Esophagus squamous epithelium (tissue), 5 donors: ENCODE measurements at regions not wholly inside any gene's neighbourhood (a gene's known extent, or its start where the extent isn't known, plus 50 kb on each side); places are given as distances from the start of the nearest gene placed in this dataset.

Experiments
- DNase-seq: peaks from one replicate; lab custom pipeline; 2025; lab: John Stamatoyannopoulos, UW
- H3K27ac ChIP-seq, 4 donors: fragments of 200-600 bp; sonication (generic); one replicate each; pipeline ENCODE4 v1.5.1; 2016 to 2019; ENCODE audit warnings: mild to moderate bottlenecking in 1 of 4
- H3K27me3 ChIP-seq, 4 donors: fragments of 200-600 bp; sonication (generic); 1 replicate in 3 of 4; 2 replicates in 1 of 4; pipeline versions ENCODE4 v1.5.1 to v1.6.0; 2017 to 2021; ENCODE audit warnings: antibody characterized with exemption in 1 of 4
- H3K36me3 ChIP-seq, 3 donors: fragments of 200-600 bp; sonication (generic); one replicate each; pipeline ENCODE4 v1.5.1; 2016 to 2019
- H3K4me1 ChIP-seq, 3 donors: fragments of 200-600 bp; sonication (generic); one replicate each; pipeline ENCODE4 v1.5.1; 2017 to 2019
- H3K4me3 ChIP-seq, 4 donors: fragments of 200-600 bp; sonication (generic); 1 replicate in 3 of 4; 2 replicates in 1 of 4; pipeline ENCODE4 v1.5.1; 2016 to 2019; ENCODE audit warnings: mild to moderate bottlenecking in 2 of 4, moderate library complexity in 1 of 4
- H3K9me3 ChIP-seq, 3 donors: fragments of 200-600 bp; sonication (generic); one replicate each; pipeline ENCODE4 v1.5.1; 2016 to 2019
- CTCF ChIP-seq, 6 experiments: fragments of 450-650 bp in 4 of 6; fragments of 200-600 bp in 2 of 6; sonication (generic) in 2 of 6; IDR thresholded peaks; one replicate each; pipeline ENCODE4 v1.5.1; 2016 to 2019; ENCODE audit warnings: antibody characterized with exemption in 6 of 6, mild to moderate bottlenecking in 4 of 6, moderate library complexity in 4 of 6
- POLR2A ChIP-seq, 4 donors: fragments of 450-650 bp; IDR thresholded peaks; one replicate each; pipeline ENCODE4 v1.6.1; 2017; ENCODE audit warnings: antibody characterized with exemption in 4 of 4, mild to moderate bottlenecking in 4 of 4, moderate library complexity in 3 of 4
- WGBS, 2 donors: methylation state at CpG; one replicate each; pipeline ENCODE4 v1.1.5; 2018; 5-methylcytosine and 5-hydroxymethylcytosine counted together
- intact Hi-C: fragments of 100-400 bp; cut with DNase I; formaldehyde crosslinking; loops from one replicate; pipeline ENCODE4 v1.15.0; 2022
- donor health status: DM: yes; HTN: yes; CAD: no.

DNA sequence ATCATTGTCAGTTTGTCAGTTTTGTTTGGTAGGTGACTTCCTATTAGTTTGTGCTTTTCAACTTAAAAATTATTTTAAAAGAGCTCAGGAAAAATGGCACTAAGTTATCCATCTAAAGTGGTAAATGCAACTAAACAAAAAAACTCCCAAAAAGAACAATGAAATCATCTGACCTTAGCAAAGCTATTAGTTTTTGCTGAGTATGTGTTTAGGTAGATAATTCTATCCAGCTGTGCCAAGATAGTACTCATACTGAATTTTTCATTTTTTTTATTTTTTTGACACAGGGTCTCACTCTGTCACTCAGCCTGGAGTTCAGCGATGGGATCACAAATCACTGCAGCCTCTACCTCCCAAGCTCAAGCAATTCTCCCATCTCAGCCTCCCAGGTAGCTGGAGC is 645.3 kb downstream of the TBC1D4 start:
- no peak overlapping the region for H3K4me3 ChIP-seq
- no peaks in the 10 kb centered on the region for H3K36me3 ChIP-seq
- no peak for DNase-seq
- TF ChIP-seq POLR2A (IDR thresholded peaks at IDR 0.05) (no peak), CTCF (IDR thresholded peaks at IDR 0.05) (no peak)
- no peak overlapping the region for H3K27ac ChIP-seq
- intact Hi-C loops, result no loop called here
- no peaks in the 10 kb centered on the region for H3K9me3 ChIP-seq
- H3K4me1 ChIP-seq, result no peaks in the 10 kb centered on the region
- 78 to 87% methylated on average over 1 of the region's 1 CpG for WGBS, 2 donors
- H3K27me3 ChIP-seq, result no peaks in the 10 kb centered on the region

GRCh38 chr13:74835579-74835978 is 646.4 kb downstream of the TBC1D4 start:
- intact Hi-C loops, result no loop called here
- H3K27me3 ChIP-seq, result no peaks in the 10 kb centered on the region
- no peaks in the 10 kb centered on the region for H3K4me1 ChIP-seq
- no peak overlapping the region for H3K4me3 ChIP-seq
- no peak for DNase-seq
- WGBS, 2 donors, result 50 to 64% methylated on average over 1 of the region's 1 CpG
- H3K9me3 ChIP-seq, result no peaks in the 10 kb centered on the region
- no peak for TF ChIP-seq POLR2A (IDR thresholded peaks at IDR 0.05)
- no peaks in the 10 kb centered on the region for H3K36me3 ChIP-seq
- no peak overlapping the region for H3K27ac ChIP-seq

- H3K4me3 ChIP-seq, result no peak overlapping the region
- H3K27ac ChIP-seq, result no peak overlapping the region
- TF ChIP-seq POLR2A (IDR thresholded peaks at IDR 0.05) (no peak), CTCF (IDR thresholded peaks at IDR 0.05) (no peak)
- no peaks in the 10 kb centered on the region for H3K9me3 ChIP-seq
- no peaks in the 10 kb centered on the region for H3K4me1 ChIP-seq
- DNase-seq, result no peak
- no peaks in the 10 kb centered on the region for H3K27me3 ChIP-seq
- intact Hi-C loops, result no loop called here
- no peaks in the 10 kb centered on the region for H3K36me3 ChIP-seq
Observed at GRCh38 chr13:74825938-74826246, 656.1 kb downstream of the TBC1D4 start.

- Histone ChIP-seq H3K9me3 (no peaks in the 10 kb centered on the region), H3K27me3 (no peaks in the 10 kb centered on the region), H3K27ac (no peak overlapping the region), H3K4me1 (no peaks in the 10 kb centered on the region), H3K4me3 (no peak overlapping the region), H3K36me3 (no peaks in the 10 kb centered on the region)
- 48 to 78% methylated on average over 2 of the region's 2 CpGs for whole genome bisulfite sequencing, 2 donors
- no peak for DNase-seq
- intact Hi-C loops, result no loop called here
- TF ChIP-seq POLR2A (IDR thresholded peaks at IDR 0.05) (no peak), CTCF (IDR thresholded peaks at IDR 0.05) (no peak)
Observed at GRCh38 chr13:74825152-74825937, 656.6 kb downstream of the TBC1D4 start.

DNA sequence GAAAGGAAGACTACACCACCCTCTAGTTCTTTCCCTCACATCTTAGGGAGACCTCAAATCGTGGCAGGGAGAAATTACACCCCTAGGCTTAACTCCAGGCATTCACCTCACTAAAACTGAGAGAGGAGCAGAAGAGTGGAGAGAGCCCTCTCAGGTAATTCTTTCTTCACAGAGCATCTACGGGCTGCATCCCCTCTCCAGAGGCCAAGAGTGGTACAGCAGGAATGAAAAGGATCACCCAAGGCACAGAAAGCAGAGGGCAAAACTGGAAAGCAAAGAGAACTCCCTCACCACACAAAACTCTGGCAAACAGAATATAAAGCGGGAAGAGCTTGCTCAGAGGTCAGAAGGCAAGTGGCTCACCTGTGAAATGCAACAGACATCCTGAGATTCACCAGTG is 661.2 kb downstream of the TBC1D4 start:
- intact Hi-C loops, result no loop called here
- no peaks in the 10 kb centered on the region for H3K36me3 ChIP-seq
- H3K9me3 ChIP-seq, result no peaks in the 10 kb centered on the region
- no peak overlapping the region for H3K4me3 ChIP-seq
- no peak for TF ChIP-seq CTCF (IDR thresholded peaks at IDR 0.05)
- TF ChIP-seq POLR2A (IDR thresholded peaks at IDR 0.05), result no peak
- DNase-seq, result no peak
- H3K27me3 ChIP-seq, result no peaks in the 10 kb centered on the region
- 39 to 46% methylated on average over 3 of the region's 3 CpGs for WGBS, 2 donors
- no peaks in the 10 kb centered on the region for H3K4me1 ChIP-seq
- H3K27ac ChIP-seq, result no peak overlapping the region

DNA sequence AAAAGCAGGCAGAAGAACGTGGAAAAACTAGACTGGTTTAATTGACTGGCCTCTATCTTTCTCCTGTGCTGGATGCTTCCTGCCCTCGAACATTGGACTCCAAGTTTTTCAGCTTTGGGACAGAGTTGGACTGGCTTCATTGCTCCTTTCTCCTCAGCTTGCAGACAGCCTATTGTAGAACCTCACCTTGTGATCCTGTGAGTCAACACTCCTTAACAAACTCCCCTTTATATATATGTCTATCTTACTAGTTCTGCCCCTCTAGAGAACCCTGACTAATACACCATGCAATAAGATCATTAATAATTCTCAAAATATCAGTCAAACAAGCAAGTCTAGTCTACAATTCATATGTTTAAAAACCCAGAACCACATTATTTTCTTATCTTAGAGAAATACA is 662.4 kb downstream of the TBC1D4 start:
- Histone ChIP-seq H3K27me3 (no peaks in the 10 kb centered on the region), H3K4me3 (no peak overlapping the region), H3K36me3 (no peaks in the 10 kb centered on the region), H3K4me1 (no peaks in the 10 kb centered on the region), H3K9me3 (no peaks in the 10 kb centered on the region), H3K27ac (no peak overlapping the region)
- WGBS, 2 donors, result 49 to 53% methylated on average over 2 of the region's 2 CpGs
- no peak for DNase-seq
- intact Hi-C loops, result no loop called here
- TF ChIP-seq POLR2A (IDR thresholded peaks at IDR 0.05) (no peak), CTCF (IDR thresholded peaks at IDR 0.05) (no peak)
